ENCODE measurements at regions not wholly inside any gene's neighbourhood (a gene's known extent, or its start where the extent isn't known, plus 50 kb on each side); places are given as distances from the start of the nearest gene placed in this dataset.
"Not testable (repeated sequence)": the region's sequence is repeated elsewhere in the genome, so short reads cannot be mapped to it uniquely, and the experiment has no call there.

GRCh38 chr4:59666645-59667044, 1533.5 kb upstream of the ADGRL3 start:
- H3K79me2 ChIP-seq (ENCODE audit: insufficient read depth): no peaks in the 10 kb centered on the region
- H3K36me3 ChIP-seq (ENCODE audit: low read depth): no peaks in the 10 kb centered on the region
- H2AFZ ChIP-seq: no peak overlapping the region
- no peaks in the 10 kb centered on the region for H4K20me1 ChIP-seq (ENCODE audit: insufficient read depth)
- H3K4me1 ChIP-seq (ENCODE audit: insufficient read depth): no peaks in the 10 kb centered on the region
- no peak for TF ChIP-seq EZH2 (IDR thresholded peaks at IDR 0.05; ENCODE audit: insufficient read depth, poor library complexity, severe bottlenecking)
- TF ChIP-seq EZH2phosphoT487 (IDR thresholded peaks at IDR 0.05; ENCODE audit: insufficient read depth, low read depth): no peak
- no peaks in the 10 kb centered on the region for H3K9me2 ChIP-seq (ENCODE audit: insufficient read depth)
- H3K27ac ChIP-seq: no peak overlapping the region
- WGBS, 2 experiments (ENCODE audit: low coverage in 1 of 2, low lambda C conversion rate in 2 of 2, missing lambda C conversion rate in 2 of 2): 13 to 19% methylated on average over 2 of the region's 2 CpGs
- no peak overlapping the region for H3K9ac ChIP-seq
- H3K27me3 ChIP-seq (replicated peaks; ENCODE audit: insufficient read depth): no peaks in the 10 kb centered on the region
- no peak overlapping the region for H3K4me3 ChIP-seq
- in situ Hi-C loops (cut with MboI): no loop called here
- no peak for DNase-seq
- no peaks in the 10 kb centered on the region for H3F3A ChIP-seq (ENCODE audit: insufficient read depth)
- no peak overlapping the region for H3K4me2 ChIP-seq (ENCODE audit: unreplicated experiment)
- H3K9me3 ChIP-seq (ENCODE audit: low read depth): no peaks in the 10 kb centered on the region

DNA sequence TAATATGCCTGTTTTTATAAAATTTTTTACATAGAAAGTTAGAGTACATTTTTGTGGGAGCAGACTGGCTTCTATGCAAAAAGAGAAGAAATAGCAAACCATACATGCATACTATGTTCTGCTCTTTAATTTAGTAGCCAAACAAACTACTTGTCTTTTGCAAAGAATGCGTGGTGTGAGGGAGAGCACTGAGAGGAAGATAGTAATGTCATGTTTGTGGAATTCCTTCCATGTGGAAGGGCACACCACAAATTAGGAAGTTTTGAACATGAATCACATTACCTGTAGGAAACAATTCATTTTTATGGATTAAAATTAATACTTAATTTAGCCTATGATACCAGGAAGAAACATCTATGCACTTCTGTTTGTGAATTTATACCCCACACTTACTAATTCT, 1529.1 kb upstream of the ADGRL3 start:
- 4 to 8% methylated on average over 1 of the region's 1 CpG for WGBS, 2 experiments (ENCODE audit: low coverage in 1 of 2, low lambda C conversion rate in 2 of 2, missing lambda C conversion rate in 2 of 2)
- TF ChIP-seq EZH2 (IDR thresholded peaks at IDR 0.05; ENCODE audit: insufficient read depth, poor library complexity, severe bottlenecking) (no peak), EZH2phosphoT487 (IDR thresholded peaks at IDR 0.05; ENCODE audit: insufficient read depth, low read depth) (no peak)
- Histone ChIP-seq H2AFZ (no peak overlapping the region), H3K4me3 (no peak overlapping the region), H3K9me2 (ENCODE audit: insufficient read depth) (no peaks in the 10 kb centered on the region), H3K4me1 (ENCODE audit: insufficient read depth) (no peaks in the 10 kb centered on the region), H3F3A (ENCODE audit: insufficient read depth) (no peaks in the 10 kb centered on the region), H3K79me2 (ENCODE audit: insufficient read depth) (no peaks in the 10 kb centered on the region), H3K36me3 (ENCODE audit: low read depth) (no peaks in the 10 kb centered on the region), H3K9ac (no peak overlapping the region), H4K20me1 (ENCODE audit: insufficient read depth) (no peaks in the 10 kb centered on the region), H3K27me3 (replicated peaks; ENCODE audit: insufficient read depth) (no peaks in the 10 kb centered on the region), H3K4me2 (ENCODE audit: unreplicated experiment) (no peak overlapping the region), H3K27ac (no peak overlapping the region), H3K9me3 (ENCODE audit: low read depth) (no peaks in the 10 kb centered on the region)
- in situ Hi-C loops (cut with MboI): no loop called here
- DNase-seq: no peak

DNA sequence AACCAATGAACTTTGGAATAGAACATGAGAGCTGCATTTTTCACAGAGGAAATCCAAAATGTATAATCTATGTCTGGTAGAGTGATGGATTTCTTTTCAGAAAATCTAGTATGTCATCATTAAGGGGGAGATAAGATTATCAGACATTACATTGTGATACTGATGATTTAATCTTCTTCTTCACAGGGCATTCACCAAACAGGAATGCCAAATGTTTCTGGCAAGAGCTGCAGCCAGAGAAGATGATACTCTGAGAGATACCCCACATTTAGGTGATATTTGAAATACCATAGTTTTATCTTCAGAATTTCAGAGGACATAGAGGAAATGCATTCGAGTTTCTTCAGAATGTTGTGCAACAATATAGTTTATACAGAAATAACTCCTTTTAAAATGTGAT, 1523.7 kb upstream of the ADGRL3 start:
- Histone ChIP-seq H3K79me2 (ENCODE audit: insufficient read depth) (no peaks in the 10 kb centered on the region), H3K27ac (no peak overlapping the region)
- no peak for DNase-seq

GRCh38 chr4:59676992-59677391, 1523.1 kb upstream of the ADGRL3 start:
- H3K36me3 ChIP-seq (ENCODE audit: low read depth); H3K79me2 ChIP-seq (ENCODE audit: insufficient read depth); H3K9me3 ChIP-seq (ENCODE audit: low read depth); DNase-seq; H3K27me3 ChIP-seq (replicated peaks; ENCODE audit: insufficient read depth); H3K27ac ChIP-seq; H3K4me3 ChIP-seq; H3K4me1 ChIP-seq (ENCODE audit: insufficient read depth); H3K4me2 ChIP-seq (ENCODE audit: unreplicated experiment); H3K9me2 ChIP-seq (ENCODE audit: insufficient read depth); H4K20me1 ChIP-seq (ENCODE audit: insufficient read depth); H3F3A ChIP-seq (ENCODE audit: insufficient read depth); H2AFZ ChIP-seq; H3K9ac ChIP-seq; in situ Hi-C loops (cut with MboI): not testable (repeated sequence)
- WGBS, 2 experiments (ENCODE audit: low coverage in 1 of 2, low lambda C conversion rate in 2 of 2, missing lambda C conversion rate in 2 of 2): 4 to 13% methylated on average over 2 of the region's 2 CpGs

More for the DNA sequence above, 1523.7 kb upstream of the ADGRL3 start:
- Histone ChIP-seq H3K9me2 (ENCODE audit: insufficient read depth) (no peaks in the 10 kb centered on the region), H3K9me3 (ENCODE audit: low read depth) (no peaks in the 10 kb centered on the region), H2AFZ (no peak overlapping the region), H3K9ac (no peak overlapping the region), H3K4me1 (ENCODE audit: insufficient read depth) (no peaks in the 10 kb centered on the region), H4K20me1 (ENCODE audit: insufficient read depth) (no peaks in the 10 kb centered on the region), H3K4me2 (ENCODE audit: unreplicated experiment) (no peak overlapping the region), H3K36me3 (ENCODE audit: low read depth) (no peaks in the 10 kb centered on the region), H3K27me3 (replicated peaks; ENCODE audit: insufficient read depth) (no peaks in the 10 kb centered on the region), H3K4me3 (no peak overlapping the region), H3F3A (ENCODE audit: insufficient read depth) (no peaks in the 10 kb centered on the region)
- 7 to 9% methylated on average over 1 of the region's 1 CpG for WGBS, 2 experiments (ENCODE audit: low coverage in 1 of 2, low lambda C conversion rate in 2 of 2, missing lambda C conversion rate in 2 of 2)
- TF ChIP-seq EZH2 (IDR thresholded peaks at IDR 0.05; ENCODE audit: insufficient read depth, poor library complexity, severe bottlenecking): no peak
- no peak for TF ChIP-seq EZH2phosphoT487 (IDR thresholded peaks at IDR 0.05; ENCODE audit: insufficient read depth, low read depth)
- in situ Hi-C loops (cut with MboI): no loop called here

- Histone ChIP-seq H3K36me3 (ENCODE audit: low read depth) (no peaks in the 10 kb centered on the region), H3F3A (ENCODE audit: insufficient read depth) (no peaks in the 10 kb centered on the region), H3K9me2 (ENCODE audit: insufficient read depth) (no peaks in the 10 kb centered on the region; the same call in 1 of the 2 replicates), H3K4me2 (ENCODE audit: unreplicated experiment) (no peak overlapping the region), H4K20me1 (ENCODE audit: insufficient read depth) (no peaks in the 10 kb centered on the region), H3K4me1 (ENCODE audit: insufficient read depth) (no peaks in the 10 kb centered on the region), H3K79me2 (ENCODE audit: insufficient read depth) (no peaks in the 10 kb centered on the region), H3K9ac (no peak overlapping the region), H3K4me3 (no peak overlapping the region), H3K27ac (no peak overlapping the region), H3K9me3 (ENCODE audit: low read depth) (no peaks in the 10 kb centered on the region), H2AFZ (no peak overlapping the region), H3K27me3 (replicated peaks; ENCODE audit: insufficient read depth) (no peaks in the 10 kb centered on the region)
- in situ Hi-C loops (cut with MboI): no loop called here
- no peak for DNase-seq
- TF ChIP-seq EZH2 (IDR thresholded peaks at IDR 0.05; ENCODE audit: insufficient read depth, poor library complexity, severe bottlenecking) (no peak), EZH2phosphoT487 (IDR thresholded peaks at IDR 0.05; ENCODE audit: insufficient read depth, low read depth) (no peak)
- WGBS, 2 experiments (ENCODE audit: low coverage in 1 of 2, low lambda C conversion rate in 2 of 2, missing lambda C conversion rate in 2 of 2): 0% methylated on average over 1 of the region's 1 CpG
Observed at GRCh38 chr4:59685626-59686025, 1514.5 kb upstream of the ADGRL3 start.

All from GM23248 (cell line).